Activated CD4-positive, alpha-beta T cell treated with anti-CD3 and anti-CD28 coated beads, Interleukin-2, amount 50 U/mL, for 1 hour (primary cell): ENCODE measurements at regions not wholly inside any gene's neighbourhood (a gene's known extent, or its start where the extent isn't known, plus 50 kb on each side); places are given as distances from the start of the nearest gene placed in this dataset.

ENCODE experiments used
- DNase-seq: peaks from one replicate; pipeline ENCODE4 v3.0.0-alpha.2; 2020

DNA sequence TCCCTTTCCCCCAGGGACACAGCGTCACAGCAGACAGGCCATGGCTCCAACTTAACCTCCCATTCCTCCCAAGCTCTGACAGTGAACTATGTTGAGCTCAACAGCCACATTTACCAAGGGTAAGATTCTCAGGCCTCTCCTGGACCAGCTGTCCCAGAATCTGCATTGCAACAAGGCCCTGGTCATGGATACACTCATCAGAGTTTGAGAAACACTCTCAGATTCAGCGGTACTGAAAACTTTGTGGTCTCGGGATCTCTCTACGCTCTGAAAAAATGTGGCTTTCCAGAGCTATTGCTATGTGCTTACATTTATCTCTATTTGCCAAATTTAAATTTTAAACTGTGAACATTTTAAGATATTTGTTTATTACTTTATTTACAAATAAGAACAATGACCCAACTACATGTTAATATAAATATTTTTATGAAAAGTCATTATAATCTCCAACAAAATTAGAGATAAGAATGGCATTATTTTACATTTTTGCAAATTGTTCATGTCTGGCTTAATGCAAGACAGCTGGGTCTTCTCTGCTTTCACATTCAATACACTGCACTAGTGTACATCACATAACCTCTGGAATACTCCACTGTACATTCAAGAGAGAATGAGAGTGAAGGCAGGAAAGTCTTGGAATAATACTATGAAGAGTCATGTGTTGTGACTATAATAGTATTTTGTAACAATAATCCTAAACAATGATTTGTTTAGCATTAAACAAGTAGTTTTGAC is 190.9 kb upstream of the PITRM1 start:
- DNase-seq, result no peak

DNA sequence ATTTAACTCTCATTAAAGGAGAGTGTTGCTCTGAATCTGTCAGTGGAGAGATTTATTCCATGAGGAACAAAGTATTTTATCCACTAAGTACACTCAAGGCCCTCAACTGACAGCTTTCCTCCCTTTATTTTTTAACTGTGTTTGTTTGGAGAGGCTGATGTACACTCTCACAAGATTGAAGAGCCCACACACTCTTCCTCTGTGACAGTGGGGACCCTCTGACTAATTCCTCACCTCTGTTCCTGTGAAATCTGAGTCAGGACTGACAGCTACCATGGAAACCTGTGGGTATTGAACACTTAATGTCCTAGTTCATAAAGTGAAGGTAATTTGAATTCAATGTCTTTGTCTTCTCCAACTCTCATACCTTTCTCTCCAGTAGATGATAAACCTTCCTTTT is 189.8 kb upstream of the PITRM1 start:
- DNase-seq, result no peak

DNA sequence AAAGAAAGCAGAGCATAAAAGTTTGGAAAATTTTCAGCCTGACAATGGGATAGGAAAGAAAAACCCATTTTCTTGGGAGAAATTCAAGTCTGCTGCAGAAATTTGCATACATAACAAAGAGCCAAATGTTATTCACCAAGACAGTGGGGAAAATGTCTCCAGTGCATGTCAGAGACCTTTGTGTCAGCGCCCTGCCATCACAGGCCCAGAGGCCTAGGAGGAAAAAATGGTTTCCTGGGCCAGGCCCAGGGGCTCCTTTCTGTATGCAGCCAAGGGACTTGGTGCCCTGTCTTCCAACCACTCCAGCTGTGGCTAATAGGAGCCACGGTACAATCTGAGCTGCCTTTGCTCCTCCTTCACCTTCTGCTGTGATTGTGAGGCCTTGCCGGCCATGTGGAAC is 189.1 kb upstream of the PITRM1 start:
- no peak for DNase-seq

DNA sequence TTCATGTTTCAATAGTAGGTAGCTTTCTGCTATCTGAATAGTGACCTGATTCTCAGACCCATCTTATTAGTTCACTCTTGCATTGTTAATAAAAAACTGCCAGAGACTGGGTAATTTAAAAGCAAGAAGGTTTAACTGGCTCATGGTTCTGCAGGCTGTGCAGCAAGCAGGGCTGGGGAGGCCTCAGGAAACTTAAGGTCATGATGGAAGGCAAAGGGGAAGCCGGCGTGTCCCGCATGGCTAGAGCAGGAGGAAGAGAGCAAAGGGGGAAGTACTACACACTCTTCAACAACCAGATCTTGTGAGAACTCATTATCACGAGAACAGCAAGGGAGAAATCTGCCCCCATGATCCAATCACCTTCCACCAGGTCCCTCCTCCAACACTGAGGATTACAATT is 185.2 kb upstream of the PITRM1 start:
- DNase-seq, result no peak

DNA sequence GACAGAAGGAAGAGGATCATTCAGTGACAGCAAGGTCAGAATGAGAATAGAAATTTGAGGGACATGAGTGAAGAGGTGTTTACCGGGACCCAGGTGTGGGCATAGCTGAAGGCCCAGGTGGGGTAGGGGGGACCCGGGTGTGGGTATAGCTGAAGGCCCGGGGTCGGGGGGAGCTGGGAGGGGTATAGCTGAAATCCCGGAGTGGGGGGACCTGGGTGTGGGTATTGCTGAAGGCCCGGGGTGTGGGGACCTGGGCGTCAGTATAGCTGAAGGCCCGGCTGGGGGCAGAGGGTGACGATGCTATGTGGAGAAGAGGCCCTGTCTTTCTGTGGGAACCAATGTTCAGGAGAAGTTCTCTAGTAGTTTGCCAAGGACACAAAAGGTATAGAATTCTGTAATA is 183.0 kb upstream of the PITRM1 start:
- DNase-seq, result no peak

DNA sequence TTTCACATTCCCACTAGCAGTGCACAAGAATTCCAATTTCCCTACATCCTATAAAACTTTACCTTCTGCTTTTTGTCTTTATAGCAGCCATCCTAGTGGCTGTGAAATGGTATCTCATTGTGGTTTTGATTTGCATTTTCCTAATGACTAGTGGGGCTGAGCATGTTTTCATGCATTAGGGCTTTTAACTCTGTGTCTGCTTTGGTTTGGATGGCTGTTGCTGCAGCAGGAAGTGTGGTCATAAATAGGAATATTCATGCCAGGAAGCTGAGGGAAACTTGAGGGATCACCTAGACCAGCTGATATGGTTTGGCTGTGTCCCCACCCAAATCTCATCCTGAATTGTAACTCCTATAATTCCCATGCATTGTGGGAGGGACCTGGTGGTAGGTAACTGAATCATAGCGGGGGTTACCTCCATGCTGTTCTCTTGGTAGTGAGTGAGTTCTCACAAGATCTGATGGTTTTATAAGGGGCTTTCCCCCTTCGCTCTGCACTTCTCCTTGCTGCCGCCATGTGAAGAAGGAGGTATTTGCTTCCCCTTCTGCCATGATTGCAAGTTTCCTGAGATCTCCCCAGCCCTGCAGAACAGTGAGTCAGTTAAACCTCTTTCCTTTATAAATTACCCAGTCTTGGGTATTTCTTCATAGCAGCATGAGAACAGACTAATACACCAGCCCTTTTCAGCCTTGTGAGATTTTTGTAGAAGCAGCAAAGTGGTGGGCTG is 181.8 kb upstream of the PITRM1 start:
- DNase-seq, result no peak

DNA sequence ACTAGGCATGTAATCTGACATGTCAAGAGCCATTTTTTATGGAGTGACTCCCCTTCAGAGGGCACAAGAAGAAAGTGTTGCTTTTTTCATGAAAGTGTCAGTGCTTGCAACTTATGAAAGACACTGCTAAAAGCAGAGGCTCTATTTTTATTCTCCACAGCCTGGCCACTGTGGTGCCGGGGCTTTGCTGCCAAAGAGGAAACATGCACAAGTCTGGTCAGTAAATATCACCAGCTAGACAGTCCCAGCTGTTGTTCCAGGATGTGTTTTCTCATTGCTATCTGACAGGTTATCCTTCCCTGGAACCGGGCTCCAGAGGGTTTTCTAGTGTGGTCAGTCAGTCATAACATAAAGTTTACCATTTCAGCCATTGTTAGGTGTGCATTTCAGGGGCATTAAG is 180.7 kb upstream of the PITRM1 start:
- DNase-seq, result no peak

DNA sequence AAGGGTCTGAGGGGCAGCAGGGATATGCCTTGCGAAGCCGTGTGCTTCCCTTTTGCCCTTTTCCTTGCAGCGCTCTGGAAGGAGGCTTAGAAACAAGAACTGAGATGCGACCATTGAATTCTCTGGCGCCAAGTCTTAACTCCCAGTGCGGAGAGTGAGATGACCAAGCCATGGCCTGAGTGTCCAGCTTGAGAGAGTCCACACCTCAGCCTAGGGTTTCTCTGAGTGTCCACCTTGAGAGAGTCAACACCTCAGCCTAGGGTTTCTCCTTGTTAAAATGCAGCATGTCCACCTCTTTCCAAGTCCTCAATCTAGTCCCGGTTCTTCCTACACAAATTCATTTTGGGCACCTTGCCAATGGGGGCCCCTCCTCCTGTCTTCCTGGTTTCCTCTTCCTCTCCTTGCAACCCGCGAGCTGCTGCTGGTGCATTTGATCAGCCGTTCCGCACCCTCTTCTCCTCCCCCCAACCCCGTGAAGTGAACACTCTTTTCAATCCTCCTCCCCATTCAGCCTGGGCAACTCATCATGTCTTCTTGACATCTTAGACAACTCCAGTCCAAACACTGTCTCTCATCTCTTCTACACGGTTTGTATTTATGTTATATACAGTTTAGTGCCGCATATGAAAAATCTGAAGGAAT is 178.2 kb upstream of the PITRM1 start:
- no peak for DNase-seq

DNA sequence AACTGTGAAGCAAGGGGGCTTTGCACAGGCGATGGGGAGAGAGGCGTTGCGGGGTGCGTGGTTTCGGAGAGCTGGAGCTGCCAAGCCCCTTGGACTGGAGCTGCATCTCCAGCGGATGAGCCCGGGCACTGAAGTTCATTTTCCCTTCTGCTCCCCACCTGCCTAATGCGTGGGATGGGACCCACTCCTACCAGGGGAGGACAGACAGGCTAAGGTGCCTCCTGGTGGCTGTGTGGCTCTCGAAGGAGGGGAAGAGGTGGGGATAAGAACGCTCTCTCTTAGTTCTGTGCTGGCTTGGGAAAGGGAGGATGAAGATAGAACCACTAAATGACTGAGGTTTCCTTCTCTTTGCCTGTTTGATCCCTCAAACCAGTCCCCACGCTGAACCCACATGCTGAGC is 177.6 kb upstream of the PITRM1 start:
- DNase-seq, result no peak

DNA sequence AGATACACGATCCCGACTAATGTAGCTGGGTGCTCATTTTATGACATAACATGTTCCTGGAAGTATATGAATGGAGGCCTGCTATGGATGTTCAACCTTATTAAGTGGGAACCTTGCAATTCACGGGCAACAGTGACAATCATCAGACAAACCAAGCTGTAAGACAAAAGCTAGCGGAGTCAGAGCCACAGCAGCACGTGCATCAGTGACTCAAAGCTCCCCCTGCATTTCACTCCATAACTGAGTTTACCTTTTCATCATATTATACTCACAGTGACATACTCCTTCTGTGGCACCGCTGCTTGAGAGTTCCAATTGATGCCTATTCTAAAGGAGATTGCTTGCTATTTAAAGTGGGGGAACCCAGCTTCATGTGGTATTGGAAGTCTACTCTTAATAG is 176.0 kb upstream of the PITRM1 start:
- no peak for DNase-seq

DNA sequence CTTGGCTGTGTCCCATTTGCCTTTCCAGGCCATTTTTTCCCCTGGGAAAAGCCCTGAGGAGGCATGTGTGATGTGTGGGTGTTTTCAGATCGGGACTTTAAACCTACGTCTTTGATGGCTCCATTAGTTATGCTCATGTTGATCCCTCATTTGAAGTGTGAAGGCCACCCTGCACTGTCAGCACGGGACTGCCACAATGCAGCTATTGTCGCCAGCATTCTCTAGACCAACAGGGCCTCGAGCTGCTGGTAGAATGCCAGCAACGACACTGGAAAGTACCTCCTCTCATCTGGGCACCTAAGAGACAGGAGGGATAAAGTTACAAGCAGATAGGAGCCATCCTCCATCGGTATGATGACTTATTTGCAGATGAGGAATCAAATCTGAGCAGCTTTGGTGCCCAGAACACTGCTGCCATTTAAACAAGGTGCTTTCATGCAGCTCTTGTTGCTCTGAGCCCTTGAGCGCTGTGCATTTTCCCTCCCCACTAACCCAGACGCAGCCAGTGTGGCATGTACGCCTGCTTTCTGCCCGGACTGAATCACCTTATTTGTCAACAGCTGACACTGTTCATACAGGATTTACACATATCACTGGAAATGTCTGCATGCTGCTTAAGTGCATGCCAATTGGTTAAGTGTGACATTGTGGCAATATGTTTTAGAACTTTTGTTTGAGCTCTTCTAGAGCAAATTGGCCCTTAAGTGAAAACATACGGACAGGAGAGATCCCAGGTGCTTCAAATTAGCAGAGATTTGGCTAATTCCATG is 175.0 kb upstream of the PITRM1 start:
- DNase-seq, result no peak

DNA sequence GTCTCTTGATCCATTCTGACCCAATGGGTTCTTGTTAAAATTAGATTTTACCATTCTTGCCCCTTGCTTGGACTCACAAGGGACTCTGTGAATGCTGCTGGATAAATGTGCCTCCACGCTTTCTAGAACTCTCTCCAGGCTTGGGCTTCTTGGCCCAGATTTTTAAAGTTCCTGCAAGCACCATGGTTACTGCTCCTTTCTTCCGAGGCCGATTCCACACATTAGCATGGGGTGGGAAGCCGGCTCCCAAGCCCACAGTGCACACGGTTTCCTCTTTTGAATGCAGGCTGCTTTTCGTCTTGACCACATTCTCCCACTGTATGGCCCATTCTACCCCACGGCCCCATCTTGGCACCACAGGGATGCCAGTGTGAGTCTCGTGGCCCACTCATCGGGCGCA is 174.3 kb upstream of the PITRM1 start:
- DNase-seq, result no peak

DNA sequence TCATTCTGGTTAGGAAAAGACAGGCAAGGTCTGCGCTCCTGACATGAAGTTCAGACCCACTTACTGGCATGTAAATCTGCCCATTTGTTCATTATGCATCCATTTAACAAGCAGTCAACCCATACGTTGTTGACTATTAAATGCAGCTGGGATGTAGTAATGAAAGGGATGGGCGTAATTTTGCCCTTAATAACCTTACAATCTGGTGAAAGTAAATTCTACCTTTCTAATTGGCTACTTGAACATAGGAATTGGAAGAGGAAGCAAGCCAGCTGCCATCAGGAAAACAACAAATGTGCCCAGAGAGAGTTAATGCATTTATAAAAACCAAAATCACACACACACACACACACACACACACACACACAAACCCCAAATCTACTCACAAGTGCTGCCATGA is 170.2 kb upstream of the PITRM1 start:
- DNase-seq, result no peak

DNA sequence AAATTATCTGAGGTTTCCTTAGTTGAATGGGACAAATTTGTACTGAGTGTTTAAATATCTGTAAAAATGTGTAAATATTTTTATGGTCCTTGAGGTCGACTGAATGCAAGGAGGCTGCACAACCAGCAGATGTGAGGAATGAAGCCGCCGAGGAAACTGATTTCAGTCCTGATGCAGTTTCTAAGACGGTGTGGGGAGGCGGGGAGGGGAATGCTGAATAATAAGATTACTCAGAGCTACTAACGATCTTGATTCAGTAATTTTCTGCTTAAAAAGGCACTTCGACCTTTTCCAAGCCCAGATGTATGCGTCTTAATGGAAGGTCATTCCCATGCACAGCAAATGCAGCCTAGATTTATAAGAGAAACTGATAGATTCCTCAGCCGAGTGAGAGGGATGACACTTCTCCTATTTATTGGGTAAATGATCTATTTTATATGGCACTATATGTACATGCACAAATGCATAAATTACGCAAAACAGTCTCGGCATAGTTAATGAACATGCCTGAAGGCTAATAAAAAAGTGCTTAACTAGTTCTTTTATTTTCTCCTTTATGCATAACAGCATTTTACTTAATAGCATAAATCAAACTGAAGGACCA is 167.6 kb upstream of the PITRM1 start:
- DNase-seq, result no peak

DNA sequence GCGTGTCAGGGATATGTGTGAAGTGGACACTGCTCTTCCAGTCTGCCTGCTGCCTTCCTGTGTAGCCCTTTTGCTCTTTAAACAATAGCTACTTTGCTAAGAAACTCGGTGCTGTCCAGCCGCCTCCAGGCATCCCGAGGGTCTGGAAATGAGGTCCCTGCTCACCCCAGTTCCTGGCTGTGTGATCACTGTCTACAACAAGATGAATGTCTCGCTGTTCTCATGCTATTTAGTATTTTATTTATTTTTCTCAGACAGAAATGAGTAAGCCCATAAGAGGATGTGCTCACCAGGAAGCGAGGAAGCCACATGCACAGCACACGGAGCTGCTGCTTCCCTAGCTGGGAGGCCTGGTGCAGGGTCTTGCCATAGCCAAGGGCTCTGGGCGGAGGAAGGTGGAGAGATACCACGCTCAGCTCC is 167.0 kb upstream of the PITRM1 start:
- no peak for DNase-seq

DNA sequence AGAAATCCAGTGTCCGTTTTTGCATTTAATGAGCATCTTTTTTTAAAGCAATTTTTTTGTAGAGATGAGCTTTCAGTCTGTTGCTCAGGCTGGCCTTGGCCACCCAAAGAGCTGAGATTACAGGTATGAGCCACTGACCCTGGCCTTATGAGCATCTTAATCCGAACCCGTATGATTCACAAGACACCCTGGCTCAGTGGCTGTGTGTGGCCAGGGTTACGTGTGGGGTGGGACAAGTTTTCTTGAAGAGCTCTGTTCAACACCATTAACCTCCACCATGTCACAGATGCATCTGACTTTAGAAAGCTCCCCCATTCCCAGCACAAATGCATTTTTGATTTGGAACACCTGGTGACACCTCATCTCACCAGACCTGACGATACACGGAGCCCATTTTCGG is 166.5 kb upstream of the PITRM1 start:
- DNase-seq, result no peak

DNA sequence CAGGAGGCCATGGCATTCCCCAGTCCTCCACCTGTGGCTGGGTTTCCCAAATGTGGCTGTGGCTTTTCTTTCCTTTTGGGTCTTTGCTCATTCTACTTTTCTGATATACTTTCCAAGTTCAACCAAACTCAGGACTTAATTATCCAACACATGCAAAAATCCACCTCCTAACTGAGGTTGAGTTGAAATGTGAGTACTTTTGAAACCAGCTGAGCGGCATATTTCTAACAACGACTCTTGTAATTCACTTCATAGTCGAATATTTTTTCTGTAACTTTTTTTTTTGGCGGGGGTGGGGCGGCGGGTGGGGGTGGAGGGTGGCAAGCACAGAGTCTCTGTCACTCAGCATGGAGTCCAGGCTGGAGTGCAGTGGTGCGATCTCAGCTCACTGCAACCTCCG is 165.2 kb upstream of the PITRM1 start:
- DNase-seq, result no peak

DNA sequence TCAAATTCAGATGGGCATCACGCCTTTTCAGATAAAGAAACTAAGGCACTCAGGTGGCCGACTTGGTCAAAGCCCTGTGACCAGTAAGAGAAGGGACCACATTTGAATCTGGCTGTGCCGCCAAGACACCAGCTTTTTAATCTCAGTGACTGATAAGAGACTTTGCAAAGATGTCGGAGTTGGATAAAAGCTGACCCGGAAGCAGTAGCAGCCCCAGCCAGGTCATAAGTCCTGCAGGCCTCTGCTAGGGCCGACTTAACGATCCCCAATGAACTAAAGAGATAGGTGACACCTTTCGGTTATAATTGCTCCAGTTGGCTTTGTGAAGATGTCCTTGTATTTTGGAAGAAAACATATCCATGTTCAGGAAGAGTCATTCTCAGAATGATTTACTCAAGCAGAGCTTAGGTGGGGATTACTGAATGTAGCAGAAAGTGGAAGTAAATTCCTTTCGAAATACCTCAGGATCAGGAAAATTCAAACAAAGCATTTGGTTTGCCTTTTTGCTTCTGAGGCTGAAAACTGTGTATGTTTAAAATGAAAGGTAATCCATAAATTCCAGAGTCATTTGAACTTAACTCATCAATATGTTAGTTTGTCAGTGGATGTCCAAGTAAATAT is 164.2 kb upstream of the PITRM1 start:
- DNase-seq, result no peak

DNA sequence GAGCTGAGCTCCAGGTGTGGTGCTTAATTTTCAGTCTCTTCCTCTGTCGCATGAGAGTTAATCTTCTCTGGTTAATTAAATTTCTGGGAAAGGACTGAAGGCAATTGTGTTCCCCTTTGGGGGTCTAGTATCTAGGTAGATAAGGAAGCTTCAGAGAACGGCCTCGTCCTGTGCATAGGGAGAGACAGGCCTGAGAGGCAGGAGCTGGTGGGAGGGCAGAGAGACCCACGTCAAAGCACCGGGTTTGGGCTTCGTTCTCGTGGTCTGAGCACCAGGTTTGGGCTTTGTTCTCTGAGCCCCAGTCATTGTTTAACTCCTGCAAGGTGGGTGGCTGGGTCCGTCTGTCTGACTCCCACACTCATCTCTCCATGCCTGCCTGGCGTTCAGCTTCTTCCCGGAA is 160.8 kb upstream of the PITRM1 start:
- DNase-seq, result no peak

DNA sequence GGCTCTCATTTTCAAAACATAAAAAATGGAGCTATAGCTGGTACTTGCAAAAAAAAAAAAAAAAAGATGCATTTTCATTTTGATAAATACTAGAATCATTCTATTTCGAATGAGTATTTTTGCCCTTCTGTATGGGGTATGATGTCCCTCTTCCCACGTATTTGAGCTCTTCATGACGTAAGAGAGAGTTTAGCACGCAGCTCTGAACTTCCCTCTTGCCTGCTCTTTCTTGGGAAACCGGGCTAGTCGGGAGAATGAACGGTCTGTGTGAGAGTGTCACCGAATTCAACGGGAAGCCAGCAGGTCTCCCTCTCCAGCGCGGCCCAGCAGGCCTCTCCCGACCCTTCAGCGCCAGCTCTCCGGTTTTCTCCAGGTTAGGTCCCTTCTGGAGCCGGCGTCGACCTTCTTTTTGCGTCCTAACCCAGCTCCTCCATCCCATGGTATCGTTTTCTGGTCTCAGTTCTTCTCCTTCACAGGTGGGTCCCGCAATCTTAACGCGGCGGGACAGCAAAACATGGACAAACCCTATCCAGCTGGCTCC is 159.2 kb upstream of the PITRM1 start:
- DNase-seq, result no peak

DNA sequence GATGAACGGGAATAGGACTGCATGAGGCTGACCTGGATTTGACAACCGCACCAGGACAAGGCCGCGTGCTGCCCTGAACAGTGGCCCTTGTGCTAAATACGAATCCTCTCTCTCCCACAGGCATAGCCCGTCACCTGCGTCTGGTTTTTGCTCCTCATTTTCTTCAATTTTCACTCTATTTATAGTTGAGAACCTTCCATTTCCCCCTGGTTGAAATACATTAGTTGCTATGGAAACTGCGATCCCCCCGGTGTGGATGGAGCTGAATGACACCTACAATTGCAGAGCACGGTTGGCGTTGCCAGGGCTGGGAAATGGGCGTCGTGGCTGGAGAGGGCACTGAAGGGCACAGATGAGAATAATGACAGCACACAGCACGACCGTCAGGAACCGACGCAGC is 158.6 kb upstream of the PITRM1 start:
- no peak for DNase-seq

DNA sequence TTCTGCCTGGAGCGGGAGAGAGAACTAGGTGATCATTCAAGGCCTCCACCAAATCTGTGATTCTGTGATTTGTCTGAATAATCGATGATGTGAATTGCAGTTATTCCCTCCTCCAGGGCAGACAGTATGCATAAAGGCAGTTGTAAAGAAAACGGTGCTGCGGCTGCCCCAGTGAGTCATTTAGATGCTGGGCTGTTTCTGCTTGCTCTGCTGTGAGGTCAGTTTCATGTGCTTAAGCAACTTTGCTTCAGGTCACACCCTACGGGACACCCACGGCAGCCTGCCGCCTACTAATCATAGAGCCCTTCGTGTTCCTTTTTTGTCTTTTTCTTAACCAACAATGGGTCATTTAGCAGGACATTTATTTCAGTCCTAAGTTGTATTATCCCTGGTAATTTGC is 158.1 kb upstream of the PITRM1 start:
- DNase-seq, result no peak
